Stomach (tissue), 4 donors: ENCODE measurements at regions not wholly inside any gene's neighbourhood (a gene's known extent, or its start where the extent isn't known, plus 50 kb on each side); places are given as distances from the start of the nearest gene placed in this dataset.

ENCODE experiments used
- CTCF ChIP-seq, 7 experiments: fragments of 450-650 bp in 4 of 7; fragments of 200-600 bp in 3 of 7; sonication (generic) in 3 of 7; IDR thresholded peaks; one replicate each; pipeline ENCODE4 v1.5.1; 2016 to 2019; ENCODE audit warnings: antibody characterized with exemption in 7 of 7, control low read depth in 2 of 7, mild to moderate bottlenecking in 1 of 7
- EP300 ChIP-seq: sonication (generic); formaldehyde crosslinking; IDR thresholded peaks from one replicate; pipeline ENCODE4 v1.6.1; 2017; ENCODE audit warnings: antibody characterized with exemption
- POLR2A ChIP-seq, 4 donors: fragments of 450-650 bp; IDR thresholded peaks; one replicate each; pipeline ENCODE4 v1.6.1; 2016; ENCODE audit warnings: antibody characterized with exemption in 4 of 4, control low read depth in 2 of 4, mild to moderate bottlenecking in 1 of 4, moderate library complexity in 1 of 4

GRCh38 chr15:79765081-79765480 lies 131.7 kb downstream of the MTHFS start:
- TF ChIP-seq CTCF (IDR thresholded peaks at IDR 0.05) = no peak
- no peak for TF ChIP-seq POLR2A (IDR thresholded peaks at IDR 0.05)
- TF ChIP-seq EP300 = no peak
